GM23338 (cell line): ENCODE measurements at regions not wholly inside any gene's neighbourhood (a gene's known extent, or its start where the extent isn't known, plus 50 kb on each side); places are given as distances from the start of the nearest gene placed in this dataset.
"Not testable (repeated sequence)": the region's sequence is repeated elsewhere in the genome, so short reads cannot be mapped to it uniquely, and the experiment has no call there.

Experiments
- CREB1 ChIP-seq: fragments of 250-450 bp; sonication (Bioruptor Pico); IDR thresholded peaks from 2 replicates; pipeline ENCODE4 v1.5.0; 2020; ENCODE audit warnings: low read depth, mild to moderate bottlenecking, moderate library complexity
- CTCF ChIP-seq, 2 experiments: fragments of 200-600 bp in 1 of 2; sonication (generic) in 1 of 2; conservative IDR thresholded peaks; 2 replicates each; pipeline versions ENCODE4 v1.5.1 to v1.6.1; 2016 to 2017; ENCODE audit warnings: antibody characterized with exemption in 2 of 2, low read depth in 2 of 2, mild to moderate bottlenecking in 2 of 2, moderate library complexity in 1 of 2
- EZH2 ChIP-seq: fragments of 200-600 bp; sonication (generic); IDR thresholded peaks from one replicate; pipeline ENCODE4 v1.8.0; 2017; ENCODE audit warnings: antibody characterized with exemption, mild to moderate bottlenecking, low read depth; ENCODE audit not compliant: unreplicated experiment
- EZH2phosphoT487 ChIP-seq: fragments of 200-600 bp; sonication (generic); IDR thresholded peaks from one replicate; pipeline ENCODE4 v1.8.1; 2018; ENCODE audit warnings: antibody characterized with exemption; ENCODE audit not compliant: unreplicated experiment
- NANOG ChIP-seq: IDR thresholded peaks from 2 replicates; pipeline ENCODE4 v1.6.1; 2016; ENCODE audit warnings: antibody characterized with exemption, borderline replicate concordance
- POLR2AphosphoS5 ChIP-seq: IDR thresholded peaks from 2 replicates; pipeline ENCODE4 v1.6.1; 2016; ENCODE audit warnings: antibody characterized with exemption, low read depth
- REST ChIP-seq: IDR thresholded peaks from one replicate; pipeline ENCODE4 v1.6.1; 2018; ENCODE audit warnings: antibody characterized with exemption; ENCODE audit not compliant: unreplicated experiment
- TF ChIP-seq, protein P1 (sequence below): IDR thresholded peaks from 2 replicates; pipeline ENCODE4 v1.6.1; 2016; ENCODE audit warnings: antibody characterized with exemption

GRCh38 chr22:23443905-23444304 lies 136.2 kb downstream of the IGLL1 start:
- not testable (repeated sequence) for TF ChIP-seq CTCF (conservative IDR thresholded peaks at IDR 0.05; ENCODE audit: low read depth in 2 of 2); POLR2AphosphoS5; EZH2; NANOG; CREB1 (CRISPR knock-in tag); REST; EZH2phosphoT487
- TF ChIP-seq, protein P1, sequence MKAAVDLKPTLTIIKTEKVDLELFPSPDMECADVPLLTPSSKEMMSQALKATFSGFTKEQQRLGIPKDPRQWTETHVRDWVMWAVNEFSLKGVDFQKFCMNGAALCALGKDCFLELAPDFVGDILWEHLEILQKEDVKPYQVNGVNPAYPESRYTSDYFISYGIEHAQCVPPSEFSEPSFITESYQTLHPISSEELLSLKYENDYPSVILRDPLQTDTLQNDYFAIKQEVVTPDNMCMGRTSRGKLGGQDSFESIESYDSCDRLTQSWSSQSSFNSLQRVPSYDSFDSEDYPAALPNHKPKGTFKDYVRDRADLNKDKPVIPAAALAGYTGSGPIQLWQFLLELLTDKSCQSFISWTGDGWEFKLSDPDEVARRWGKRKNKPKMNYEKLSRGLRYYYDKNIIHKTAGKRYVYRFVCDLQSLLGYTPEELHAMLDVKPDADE = not testable (repeated sequence)
